ENCODE measurements at regions not wholly inside any gene's neighbourhood (a gene's known extent, or its start where the extent isn't known, plus 50 kb on each side); places are given as distances from the start of the nearest gene placed in this dataset.

GRCh38 chr12:41888285-41888684, 256.4 kb downstream of the GXYLT1 start:
- DNase-seq (ENCODE audit: low read depth in 2 of 2), result no peak

- no peak for DNase-seq (ENCODE audit: low read depth in 2 of 2)
Measured at GRCh38 chr12:41881891-41882805, 262.5 kb downstream of the GXYLT1 start.

- DNase-seq (ENCODE audit: low read depth in 2 of 2), result no peak
Measured at GRCh38 chr12:41869432-41869831, 275.2 kb downstream of the GXYLT1 start.

- no peak for DNase-seq (ENCODE audit: low read depth in 2 of 2)
Measured at GRCh38 chr12:41866878-41867430, 277.7 kb downstream of the GXYLT1 start.

GRCh38 chr12:41856228-41856627, 288.4 kb downstream of the GXYLT1 start:
- DNase-seq (ENCODE audit: low read depth in 2 of 2), result no peak

- no peak for DNase-seq (ENCODE audit: low read depth in 2 of 2)
Measured at GRCh38 chr12:41850046-41850445, 294.6 kb downstream of the GXYLT1 start.

GRCh38 chr12:41846718-41847117, 298.0 kb downstream of the GXYLT1 start:
- no peak for DNase-seq (ENCODE audit: low read depth in 2 of 2)

- DNase-seq (ENCODE audit: low read depth in 2 of 2), result no peak
Measured at GRCh38 chr12:41836416-41836815, 308.3 kb downstream of the GXYLT1 start.

- DNase-seq (ENCODE audit: low read depth in 2 of 2), result no peak
Measured at GRCh38 chr12:41835556-41835955, 309.1 kb downstream of the GXYLT1 start.

GRCh38 chr12:41819948-41820347, 324.7 kb downstream of the GXYLT1 start:
- no peak for DNase-seq (ENCODE audit: low read depth in 2 of 2)

- DNase-seq (ENCODE audit: low read depth in 2 of 2), result no peak
Measured at GRCh38 chr12:41804026-41804425, 340.6 kb downstream of the GXYLT1 start.

- no peak for DNase-seq (ENCODE audit: low read depth in 2 of 2)
Measured at GRCh38 chr12:41802803-41803202, 341.9 kb downstream of the GXYLT1 start.

- no peak for DNase-seq (ENCODE audit: low read depth in 2 of 2)
Measured at GRCh38 chr12:41801261-41801660, 343.4 kb downstream of the GXYLT1 start.

GRCh38 chr12:41799671-41800070, 345.0 kb downstream of the GXYLT1 start:
- no peak for DNase-seq (ENCODE audit: low read depth in 2 of 2)

GRCh38 chr12:41795910-41796309, 348.8 kb downstream of the GXYLT1 start:
- no peak for DNase-seq (ENCODE audit: low read depth in 2 of 2)

GRCh38 chr12:41795051-41795600, 349.5 kb downstream of the GXYLT1 start:
- DNase-seq (ENCODE audit: low read depth in 2 of 2), result no peak

- no peak for DNase-seq (ENCODE audit: low read depth in 2 of 2)
Measured at GRCh38 chr12:41794336-41794735, 350.3 kb downstream of the GXYLT1 start.

- no peak for DNase-seq (ENCODE audit: low read depth in 2 of 2)
Measured at GRCh38 chr12:41784957-41785356, 359.7 kb downstream of the GXYLT1 start.

- DNase-seq (ENCODE audit: low read depth in 2 of 2), result no peak
Measured at GRCh38 chr12:41778934-41779333, 365.7 kb downstream of the GXYLT1 start.

GRCh38 chr12:41777064-41777790, 367.4 kb downstream of the GXYLT1 start:
- no peak for DNase-seq (ENCODE audit: low read depth in 2 of 2)

- no peak for DNase-seq (ENCODE audit: low read depth in 2 of 2)
Measured at GRCh38 chr12:41772478-41772877, 372.2 kb downstream of the GXYLT1 start.

- no peak for DNase-seq (ENCODE audit: low read depth in 2 of 2)
Measured at GRCh38 chr12:41769810-41770209, 374.9 kb downstream of the GXYLT1 start.
